Central memory CD4-positive, alpha-beta T cell (primary cell): ENCODE measurements at regions not wholly inside any gene's neighbourhood (a gene's known extent, or its start where the extent isn't known, plus 50 kb on each side); places are given as distances from the start of the nearest gene placed in this dataset.

Source experiments
- DNase-seq: peaks from one replicate; pipeline ENCODE4 v3.0.0; 2022

GRCh38 chr4:129350834-129351721 lies 255.1 kb downstream of the C4orf33 start:
- DNase-seq: no peak

DNA sequence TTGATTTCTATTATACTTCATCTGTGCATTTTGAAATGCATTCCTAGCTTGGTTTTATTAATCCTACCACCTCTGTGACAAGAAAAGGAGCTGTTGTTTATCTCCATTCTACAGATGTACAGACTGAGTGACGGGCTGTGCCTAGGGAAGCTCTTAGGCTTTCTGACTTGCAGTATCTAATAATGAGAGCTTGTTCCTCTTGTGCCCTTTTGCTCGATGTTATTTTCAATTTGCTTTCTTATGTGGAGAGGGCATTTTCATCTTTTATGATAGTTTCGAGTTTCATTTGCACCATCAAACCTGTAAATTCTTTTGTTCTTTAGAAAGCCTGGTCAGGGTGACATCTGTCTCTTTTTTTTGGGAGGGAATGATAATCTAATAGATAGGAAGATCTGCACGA lies 256.5 kb downstream of the C4orf33 start:
- DNase-seq: no peak

- no peak for DNase-seq
Observed at GRCh38 chr4:129353490-129353889, 257.5 kb downstream of the C4orf33 start.

- no peak for DNase-seq
Observed at GRCh38 chr4:129355031-129355430, 259.1 kb downstream of the C4orf33 start.

GRCh38 chr4:129355516-129355915 lies 259.6 kb downstream of the C4orf33 start:
- no peak for DNase-seq

DNA sequence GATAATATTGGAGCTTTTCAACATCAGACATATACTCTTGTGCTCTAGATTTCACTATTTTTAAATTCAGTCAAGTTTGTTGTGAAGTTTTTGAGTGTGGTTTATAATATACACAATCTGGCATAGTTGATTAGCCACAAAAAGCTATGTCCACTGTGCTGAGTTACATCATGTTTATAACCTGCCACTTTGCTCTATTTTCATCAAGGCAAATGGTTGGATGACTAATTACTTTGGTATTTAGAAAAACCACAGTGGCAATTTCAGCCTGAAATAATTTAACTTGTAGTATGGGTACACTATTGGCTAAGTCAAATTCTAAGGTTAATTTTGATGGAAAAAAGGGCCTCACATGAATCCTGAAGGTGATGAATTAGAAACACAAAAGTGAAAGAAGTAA lies 262.6 kb downstream of the C4orf33 start:
- no peak for DNase-seq

- DNase-seq: no peak
Observed at GRCh38 chr4:129359461-129359860, 263.5 kb downstream of the C4orf33 start.

DNA sequence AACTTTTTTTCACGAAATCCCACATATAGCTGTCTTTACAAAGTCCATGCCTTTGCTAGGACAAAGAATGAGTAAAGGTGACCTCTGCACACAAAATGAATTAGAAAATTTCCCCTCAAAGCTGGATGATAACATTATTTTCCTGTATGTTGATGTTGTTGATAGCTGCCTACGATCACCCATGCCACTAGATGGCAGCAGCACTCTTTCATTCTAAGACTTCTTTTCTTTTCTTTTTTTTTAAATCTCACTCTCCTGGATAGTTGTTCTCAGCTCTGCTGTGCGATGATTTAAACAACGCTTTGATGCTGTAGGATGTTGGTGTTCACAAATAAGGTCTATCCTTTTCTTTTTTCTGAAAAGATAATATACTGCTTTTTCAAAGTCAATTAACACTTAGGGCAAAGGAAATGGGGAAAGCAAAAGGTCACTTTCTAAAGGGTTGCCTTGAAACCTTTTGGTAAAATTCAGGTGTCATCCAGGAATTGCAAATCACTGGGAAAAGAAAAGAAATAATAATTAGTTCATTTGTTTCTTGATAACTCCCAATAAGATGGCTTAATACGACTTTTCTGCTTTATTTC lies 266.8 kb downstream of the C4orf33 start:
- peak; percentile 25 for DNase-seq

DNA sequence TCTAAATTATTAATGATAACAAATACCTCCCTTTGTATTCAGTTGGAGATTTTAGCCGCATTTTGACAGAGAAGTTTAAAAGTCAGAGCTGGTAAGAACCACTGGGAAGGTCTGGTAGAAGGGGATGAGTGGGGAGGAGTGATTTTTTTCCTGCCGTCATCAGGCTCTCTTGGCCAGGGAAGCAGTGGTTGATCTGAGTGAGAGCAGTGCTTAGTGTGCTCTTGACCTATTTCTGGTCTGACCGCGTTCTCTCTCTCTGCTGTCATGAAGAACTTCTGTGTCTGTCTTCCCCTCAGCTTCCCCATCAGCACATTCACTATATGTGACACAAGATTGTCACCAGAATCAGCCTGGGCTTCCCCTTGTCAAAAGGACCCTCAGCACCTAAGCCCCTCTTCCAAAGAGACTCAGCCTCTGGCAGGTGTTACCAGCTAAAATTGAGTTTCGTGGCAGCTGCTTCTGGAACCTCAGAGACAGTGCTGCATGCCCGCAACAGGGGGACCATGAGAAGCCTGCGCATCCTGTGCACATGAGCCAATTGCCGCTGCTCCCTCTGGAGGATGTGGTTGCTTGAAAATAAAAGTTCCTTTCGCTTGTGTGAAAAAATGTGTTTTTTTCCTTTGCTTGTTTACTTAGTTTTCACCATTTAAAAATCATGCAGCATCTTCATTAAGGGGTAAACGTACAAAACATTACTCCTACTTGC lies 268.9 kb downstream of the C4orf33 start:
- DNase-seq: no peak

- no peak for DNase-seq
Observed at GRCh38 chr4:129369361-129370010, 273.5 kb downstream of the C4orf33 start.

- DNase-seq: no peak
Observed at GRCh38 chr4:129371065-129371464, 275.1 kb downstream of the C4orf33 start.

DNA sequence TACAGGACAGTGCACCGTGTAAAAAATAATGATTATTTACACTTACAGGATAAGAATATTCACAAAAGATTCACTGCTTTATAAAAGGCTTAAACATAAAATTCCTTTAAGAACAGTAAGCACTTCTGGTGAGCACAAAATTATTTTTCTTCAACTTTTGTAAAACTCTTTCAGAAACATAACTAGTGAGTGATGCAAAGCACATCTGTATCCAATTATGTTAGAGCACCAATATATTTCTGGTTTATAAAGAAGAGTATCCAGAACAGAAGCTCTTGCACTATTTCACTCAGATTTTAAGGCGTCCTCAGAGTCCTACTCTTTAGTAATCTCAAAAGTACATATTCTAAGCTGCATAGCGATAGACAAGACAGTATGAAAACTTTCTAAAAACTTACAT lies 276.0 kb downstream of the C4orf33 start:
- DNase-seq: no peak

DNA sequence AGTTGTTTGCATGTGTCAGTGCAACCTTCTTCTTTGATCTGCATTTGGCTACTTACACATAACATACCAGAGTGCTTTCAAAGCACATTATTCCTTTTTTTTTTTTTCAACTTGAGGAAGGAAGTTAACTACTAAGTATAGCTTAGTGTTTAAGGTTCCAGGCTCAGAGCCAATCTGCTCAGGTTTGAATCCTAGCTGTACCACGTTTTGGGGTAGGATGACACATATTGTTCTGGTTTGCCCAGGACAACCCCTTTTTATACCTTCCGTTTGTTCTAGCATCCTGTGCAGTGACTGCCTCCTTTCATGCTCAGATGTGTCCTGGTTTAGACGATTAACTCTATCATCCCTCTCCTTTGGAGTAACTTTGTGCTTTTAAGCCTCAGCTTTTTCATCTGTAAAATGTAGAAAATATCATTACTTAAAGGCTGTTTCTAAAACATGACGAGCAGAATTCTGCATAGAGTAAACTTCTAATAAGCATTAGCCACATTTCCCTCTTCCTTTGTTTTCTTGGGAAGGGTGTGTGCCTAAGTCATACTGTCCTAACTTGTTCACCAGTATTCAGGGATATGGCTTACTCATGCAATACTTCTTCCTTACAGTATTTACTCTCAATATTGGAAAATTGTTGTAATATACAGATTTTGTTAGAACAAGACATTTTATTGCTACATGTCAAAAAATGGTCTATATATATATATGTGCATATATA lies 281.3 kb downstream of the C4orf33 start:
- DNase-seq: no peak

GRCh38 chr4:129378364-129378763 lies 282.4 kb downstream of the C4orf33 start:
- no peak for DNase-seq

GRCh38 chr4:129379429-129379828 lies 283.5 kb downstream of the C4orf33 start:
- no peak for DNase-seq

- no peak for DNase-seq
Observed at GRCh38 chr4:129384974-129385373, 289.0 kb downstream of the C4orf33 start.

- DNase-seq: no peak
Observed at GRCh38 chr4:129387666-129388065, 291.7 kb downstream of the C4orf33 start.

GRCh38 chr4:129393976-129394375 lies 298.0 kb downstream of the C4orf33 start:
- DNase-seq: no peak

DNA sequence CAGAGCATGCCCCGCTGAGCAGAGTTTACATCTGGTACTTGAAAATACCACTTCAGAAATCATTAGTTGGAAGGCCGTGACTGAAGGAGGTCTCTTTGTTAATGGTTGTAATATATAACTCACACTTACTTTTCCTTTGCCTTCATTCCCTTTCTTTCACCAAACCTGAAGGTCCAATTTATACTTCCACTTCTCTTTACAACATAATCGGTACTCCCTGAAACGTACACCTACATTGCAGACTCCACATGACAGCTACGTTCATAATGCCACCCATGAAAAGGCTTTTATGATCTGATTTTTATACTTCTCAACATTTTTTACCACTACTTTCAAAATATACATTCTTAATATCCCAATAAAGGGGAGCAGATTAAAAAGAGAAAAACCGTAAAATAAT lies 298.7 kb downstream of the C4orf33 start:
- no peak for DNase-seq

DNA sequence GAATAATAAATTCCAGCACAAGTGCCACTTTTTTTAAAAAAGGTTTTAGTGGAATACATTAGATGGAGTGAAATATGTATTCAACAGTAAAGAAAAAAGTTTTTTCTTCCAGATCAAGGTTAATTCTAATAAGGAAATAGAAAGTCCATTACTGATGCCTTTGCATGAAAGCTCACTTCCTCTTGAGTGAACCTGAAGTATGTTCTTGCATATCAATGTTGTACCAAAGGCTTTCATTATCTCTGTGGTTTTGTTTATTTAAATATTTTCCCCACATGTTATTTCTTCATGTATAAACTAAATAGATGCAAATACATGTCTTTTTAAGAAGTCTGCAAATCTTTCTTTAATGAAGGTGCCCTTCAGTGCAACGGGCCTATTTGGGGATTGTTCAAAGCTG lies 307.9 kb downstream of the C4orf33 start:
- no peak for DNase-seq

GRCh38 chr4:129410115-129410514 lies 314.2 kb downstream of the C4orf33 start:
- no peak for DNase-seq

DNA sequence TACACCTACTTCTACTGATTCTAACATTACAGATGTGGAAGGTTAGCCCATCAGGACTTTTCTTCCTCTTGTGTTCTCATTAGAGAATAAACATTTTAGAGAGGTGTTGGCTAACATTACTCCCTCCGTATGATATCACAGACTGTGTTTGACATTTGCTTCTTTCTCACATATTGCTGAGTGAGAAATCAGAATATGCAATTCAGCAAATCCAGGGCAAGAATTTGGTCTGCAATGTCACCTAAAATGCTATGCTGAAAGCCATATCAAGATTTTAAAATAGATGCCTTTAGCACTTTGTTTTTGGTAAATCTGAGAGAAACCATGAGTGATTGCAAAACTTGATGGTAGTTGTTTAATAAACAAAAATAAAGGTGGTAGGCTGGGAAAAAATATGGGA lies 319.1 kb downstream of the C4orf33 start:
- no peak for DNase-seq

DNA sequence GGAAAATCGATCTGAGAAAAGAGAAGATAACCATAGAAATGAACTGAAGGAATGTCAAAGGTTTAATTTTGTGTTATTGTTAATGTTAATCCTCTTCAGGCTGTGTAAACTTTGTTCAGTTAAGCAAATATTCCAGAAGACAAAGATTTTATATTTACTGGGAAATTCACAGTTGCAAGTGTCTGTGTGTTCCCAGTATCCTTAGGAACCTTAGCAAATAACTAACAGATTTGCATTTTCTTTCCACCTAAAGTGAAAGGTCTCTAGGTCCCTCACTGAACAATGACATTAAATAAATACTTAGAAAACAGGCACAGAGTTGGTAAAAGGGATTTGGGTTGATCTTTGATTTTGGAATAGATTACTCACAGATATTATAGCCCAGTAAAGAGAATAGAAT lies 324.7 kb downstream of the C4orf33 start:
- no peak for DNase-seq
